HEK293 (cell line): ENCODE measurements at regions not wholly inside any gene's neighbourhood (a gene's known extent, or its start where the extent isn't known, plus 50 kb on each side); places are given as distances from the start of the nearest gene placed in this dataset.

Experiments used
- CTCF ChIA-PET: fragments of 350-600 bp; formaldehyde crosslinking; extraction: SDS; loops from one replicate; lab custom pipeline; 2021; ENCODE audit warnings: antibody characterized with exemption; lab: Yijun Ruan, JAX
- POLR2A ChIA-PET: fragments of 300-600 bp; formaldehyde crosslinking; extraction: SDS; loops from one replicate; lab custom pipeline; 2020; ENCODE audit warnings: antibody characterized with exemption, inconsistent platforms; lab: Yijun Ruan, JAX
- H3K27ac ChIP-seq: fragments of 200-500 bp; sonication (Bioruptor generic); 2 replicates; pipeline ENCODE4 v1.5.1; 2014; ENCODE audit warnings: low read depth, low read length, control low read depth, inconsistent platforms; ENCODE audit errors: extremely low read depth
- H3K36me3 ChIP-seq, 2 experiments: fragments of 200-500 bp in 1 of 2; sonication (Bioruptor generic) in 1 of 2; 1 replicate in 1 of 2; 2 replicates in 1 of 2; pipeline ENCODE4 v1.5.1; 2014 to 2017; ENCODE audit warnings: inconsistent platforms in 2 of 2, low read length in 2 of 2; ENCODE audit not compliant: control insufficient read depth in 2 of 2, insufficient read depth in 1 of 2
- H3K4me1 ChIP-seq: fragments of 200-500 bp; sonication (Bioruptor generic); 2 replicates; pipeline ENCODE4 v1.5.1; 2014; ENCODE audit warnings: mild to moderate bottlenecking, low read length, inconsistent platforms; ENCODE audit not compliant: control insufficient read depth, insufficient read depth
- H3K4me3 ChIP-seq: 2 replicates; pipeline ENCODE4 v1.5.1; 2011; ENCODE audit warnings: low read depth, mild to moderate bottlenecking, control low read depth, low read length, moderate library complexity
- H3K9me3 ChIP-seq: fragments of 200-500 bp; sonication (Bioruptor generic); 2 replicates; pipeline ENCODE4 v1.5.1; 2014; ENCODE audit warnings: low read depth, low read length, inconsistent platforms; ENCODE audit not compliant: control insufficient read depth, insufficient read depth
- AEBP2 ChIP-seq: fragments of 450-650 bp; formaldehyde crosslinking; IDR thresholded peaks from 2 replicates; pipeline ENCODE4 v1.5.1; 2016; ENCODE audit warnings: missing biosample characterization, missing genetic modification characterization, borderline replicate concordance
- BCL11A ChIP-seq: fragments of 450-650 bp; formaldehyde crosslinking; IDR thresholded peaks from 2 replicates; pipeline ENCODE4 v1.5.1; 2016; ENCODE audit warnings: low read depth, missing biosample characterization, missing genetic modification characterization
- GLIS1 ChIP-seq: fragments of 450-650 bp; formaldehyde crosslinking; IDR thresholded peaks from 2 replicates; pipeline ENCODE4 v1.5.1; 2016; ENCODE audit warnings: missing biosample characterization, missing genetic modification characterization
- KLF8 ChIP-seq: fragments of 450-650 bp; formaldehyde crosslinking; IDR thresholded peaks from 2 replicates; pipeline ENCODE4 v1.5.1; 2016; ENCODE audit warnings: missing biosample characterization, missing genetic modification characterization
- REPIN1 ChIP-seq: fragments of 450-650 bp; formaldehyde crosslinking; IDR thresholded peaks from 2 replicates; pipeline ENCODE4 v1.5.1; 2017; ENCODE audit warnings: missing biosample characterization, missing genetic modification characterization, low read depth
- SCRT1 ChIP-seq: fragments of 450-650 bp; formaldehyde crosslinking; IDR thresholded peaks from 2 replicates; pipeline ENCODE4 v1.5.1; 2016; ENCODE audit warnings: missing biosample characterization, missing genetic modification characterization, borderline replicate concordance
- SETDB1 ChIP-seq: IDR thresholded peaks from one replicate; pipeline ENCODE4 v1.6.1; 2017; ENCODE audit warnings: mild to moderate bottlenecking, low read length, moderate library complexity, mixed read lengths; ENCODE audit not compliant: insufficient read length
- ZBTB10 ChIP-seq: fragments of 450-650 bp; formaldehyde crosslinking; IDR thresholded peaks from 2 replicates; pipeline ENCODE4 v1.5.1; 2016; ENCODE audit warnings: missing biosample characterization, missing genetic modification characterization
- ZBTB20 ChIP-seq: fragments of 450-650 bp; formaldehyde crosslinking; IDR thresholded peaks from 2 replicates; pipeline ENCODE4 v1.5.1; 2016; ENCODE audit warnings: missing biosample characterization, missing genetic modification characterization
- ZBTB21 ChIP-seq: fragments of 450-650 bp; formaldehyde crosslinking; IDR thresholded peaks from 2 replicates; pipeline ENCODE4 v1.5.1; 2017; ENCODE audit warnings: missing biosample characterization, missing genetic modification characterization
- ZBTB26 ChIP-seq: fragments of 450-650 bp; formaldehyde crosslinking; optimal IDR thresholded peaks from 2 replicates; pipeline ENCODE3; 2016; ENCODE audit warnings: missing biosample characterization, mild to moderate bottlenecking, missing genetic modification characterization
- ZIC2 ChIP-seq: fragments of 450-650 bp; formaldehyde crosslinking; IDR thresholded peaks from 2 replicates; pipeline ENCODE4 v1.5.1; 2016; ENCODE audit warnings: missing biosample characterization, missing genetic modification characterization
- ZNF121 ChIP-seq: fragments of 450-650 bp; formaldehyde crosslinking; IDR thresholded peaks from 2 replicates; pipeline ENCODE4 v1.5.1; 2016; ENCODE audit warnings: missing biosample characterization, missing genetic modification characterization
- ZNF155 ChIP-seq: fragments of 450-650 bp; formaldehyde crosslinking; IDR thresholded peaks from 2 replicates; pipeline ENCODE4 v1.5.1; 2016; ENCODE audit warnings: missing biosample characterization, missing genetic modification characterization
- ZNF174 ChIP-seq: fragments of 450-650 bp; formaldehyde crosslinking; IDR thresholded peaks from 2 replicates; pipeline ENCODE4 v1.5.0; 2017; ENCODE audit warnings: missing biosample characterization, mild to moderate bottlenecking, missing genetic modification characterization
- ZNF214 ChIP-seq: fragments of 450-650 bp; formaldehyde crosslinking; IDR thresholded peaks from 2 replicates; pipeline ENCODE4 v1.5.1; 2017; ENCODE audit warnings: missing biosample characterization, mild to moderate bottlenecking, missing genetic modification characterization, borderline replicate concordance
- ZNF223 ChIP-seq: fragments of 450-650 bp; formaldehyde crosslinking; IDR thresholded peaks from 2 replicates; pipeline ENCODE4 v1.5.1; 2016; ENCODE audit warnings: missing biosample characterization, missing genetic modification characterization
- ZNF24 ChIP-seq: fragments of 450-650 bp; formaldehyde crosslinking; IDR thresholded peaks from 2 replicates; pipeline ENCODE4 v1.5.1; 2016; ENCODE audit warnings: missing biosample characterization, missing genetic modification characterization
- ZNF391 ChIP-seq: fragments of 450-650 bp; formaldehyde crosslinking; IDR thresholded peaks from 2 replicates; pipeline ENCODE4 v1.5.1; 2016; ENCODE audit warnings: low read depth, missing biosample characterization, missing genetic modification characterization, borderline replicate concordance
- ZNF529 ChIP-seq: fragments of 450-650 bp; formaldehyde crosslinking; IDR thresholded peaks from 2 replicates; pipeline ENCODE4 v1.5.1; 2017; ENCODE audit warnings: missing genetic modification characterization, missing biosample characterization; ENCODE audit not compliant: insufficient replicate concordance
- ZNF544 ChIP-seq: fragments of 450-650 bp; formaldehyde crosslinking; IDR thresholded peaks from 2 replicates; pipeline ENCODE4 v1.5.0; 2017; ENCODE audit warnings: missing biosample characterization, missing genetic modification characterization
- ZNF610 ChIP-seq: fragments of 450-650 bp; formaldehyde crosslinking; IDR thresholded peaks from 2 replicates; pipeline ENCODE4 v1.5.1; 2016; ENCODE audit warnings: missing biosample characterization, missing genetic modification characterization, borderline replicate concordance
- ZNF629 ChIP-seq: fragments of 450-650 bp; formaldehyde crosslinking; IDR thresholded peaks from 2 replicates; pipeline ENCODE4 v1.5.1; 2017; ENCODE audit warnings: missing biosample characterization, missing genetic modification characterization
- ZNF768 ChIP-seq: fragments of 450-650 bp; formaldehyde crosslinking; IDR thresholded peaks from 2 replicates; pipeline ENCODE4 v1.5.1; 2018; ENCODE audit warnings: missing biosample characterization, mild to moderate bottlenecking, missing genetic modification characterization
- ZNF792 ChIP-seq: fragments of 450-650 bp; formaldehyde crosslinking; IDR thresholded peaks from 2 replicates; pipeline ENCODE4 v1.5.1; 2016; ENCODE audit warnings: missing biosample characterization, missing genetic modification characterization
- TF ChIP-seq, protein P1 (sequence below): fragments of 450-650 bp; formaldehyde crosslinking; IDR thresholded peaks from 2 replicates; pipeline ENCODE4 v1.5.1; 2016; ENCODE audit warnings: missing biosample characterization, missing genetic modification characterization
- TF ChIP-seq, protein P2 (sequence below): fragments of 450-650 bp; formaldehyde crosslinking; IDR thresholded peaks from 2 replicates; pipeline ENCODE4 v1.5.1; 2016; ENCODE audit warnings: missing biosample characterization, missing genetic modification characterization
- TF ChIP-seq, protein P3 (sequence below): fragments of 450-650 bp; formaldehyde crosslinking; IDR thresholded peaks from 2 replicates; pipeline ENCODE4 v1.5.1; 2016; ENCODE audit warnings: missing biosample characterization, missing genetic modification characterization

DNA sequence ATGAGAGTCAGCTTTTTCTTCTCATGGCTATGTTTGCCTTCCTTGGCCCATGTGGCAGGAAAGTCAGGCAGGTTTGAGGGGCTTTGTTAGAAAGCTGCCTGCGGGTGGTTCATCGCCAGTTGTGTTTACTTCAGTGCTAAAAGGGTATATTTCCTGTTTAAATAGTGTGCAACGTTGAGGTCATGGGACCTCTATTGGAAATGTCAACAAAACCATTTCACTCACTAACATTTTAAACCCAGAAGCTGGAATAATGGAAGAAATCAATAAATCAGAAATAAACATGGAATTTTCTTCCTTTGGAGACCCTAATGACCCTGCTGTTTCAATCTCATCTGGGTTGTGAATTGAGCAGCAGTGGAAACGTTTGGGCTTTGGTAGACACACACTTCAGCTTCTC is 185.8 kb downstream of the ANKRD50 start:
- TF ChIP-seq AEBP2 (tag by site-specific recombination) (no peak), ZNF792 (tag by site-specific recombination) (no peak), ZIC2 (no peak), ZBTB10 (tag by site-specific recombination) (no peak), ZNF155 (tag by site-specific recombination) (no peak), SCRT1 (tag by site-specific recombination) (no peak), ZNF544 (tag by site-specific recombination) (no peak), ZNF610 (no peak), KLF8 (tag by site-specific recombination) (no peak)
- TF ChIP-seq, protein P1, sequence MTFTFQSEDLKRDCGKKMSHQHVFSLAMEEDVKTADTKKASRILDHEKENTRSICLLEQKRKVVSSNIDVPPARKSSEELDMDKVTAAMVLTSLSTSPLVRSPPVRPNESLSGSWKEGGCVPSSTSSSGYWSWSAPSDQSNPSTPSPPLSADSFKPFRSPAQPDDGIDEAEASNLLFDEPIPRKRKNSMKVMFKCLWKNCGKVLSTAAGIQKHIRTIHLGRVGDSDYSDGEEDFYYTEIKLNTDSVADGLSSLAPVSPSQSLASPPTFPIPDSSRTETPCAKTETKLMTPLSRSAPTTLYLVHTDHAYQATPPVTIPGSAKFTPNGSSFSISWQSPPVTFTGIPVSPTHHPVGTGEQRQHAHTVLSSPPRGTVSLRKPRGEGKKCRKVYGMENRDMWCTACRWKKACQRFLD (tag by site-specific recombination), result no peak
- H3K4me1 ChIP-seq, result no peaks in the 10 kb centered on the region
- no peak overlapping the region for H3K4me3 ChIP-seq
- no peak overlapping the region for H3K27ac ChIP-seq
- ChIA-PET POLR2A (no interaction called here), CTCF (no interaction called here)
- H3K9me3 ChIP-seq, result no peaks in the 10 kb centered on the region
- no peaks in the 10 kb centered on the region for H3K36me3 ChIP-seq

- no peaks in the 10 kb centered on the region for H3K4me1 ChIP-seq
- no peak overlapping the region for H3K27ac ChIP-seq
- CTCF ChIA-PET, result no interaction called here
- H3K9me3 ChIP-seq, result no peaks in the 10 kb centered on the region
- no peak overlapping the region for H3K4me3 ChIP-seq
- POLR2A ChIA-PET, result no interaction called here
- no peaks in the 10 kb centered on the region for H3K36me3 ChIP-seq
- TF ChIP-seq ZNF529 (tag by site-specific recombination) (no peak), SETDB1 (no peak), ZNF629 (no peak), ZNF223 (tag by site-specific recombination) (no peak), ZNF214 (tag by site-specific recombination) (no peak), GLIS1 (tag by site-specific recombination) (no peak), ZNF24 (no peak), ZBTB20 (no peak), ZNF121 (tag by site-specific recombination) (no peak), ZNF391 (tag by site-specific recombination) (no peak), ZBTB21 (tag by site-specific recombination) (no peak), REPIN1 (tag by site-specific recombination) (no peak), ZBTB26 (no peak), BCL11A (tag by site-specific recombination) (no peak), ZNF768 (no peak), ZNF174 (tag by site-specific recombination) (no peak)
- TF ChIP-seq, protein P2, sequence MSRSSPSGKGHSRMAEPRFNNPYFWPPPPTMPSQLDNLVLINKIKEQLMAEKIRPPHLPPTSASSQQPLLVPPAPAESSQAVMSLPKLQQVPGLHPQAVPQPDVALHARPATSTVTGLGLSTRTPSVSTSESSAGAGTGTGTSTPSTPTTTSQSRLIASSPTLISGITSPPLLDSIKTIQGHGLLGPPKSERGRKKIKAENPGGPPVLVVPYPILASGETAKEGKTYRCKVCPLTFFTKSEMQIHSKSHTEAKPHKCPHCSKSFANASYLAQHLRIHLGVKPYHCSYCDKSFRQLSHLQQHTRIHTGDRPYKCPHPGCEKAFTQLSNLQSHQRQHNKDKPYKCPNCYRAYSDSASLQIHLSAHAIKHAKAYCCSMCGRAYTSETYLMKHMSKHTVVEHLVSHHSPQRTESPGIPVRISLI (tag by site-specific recombination), result no peak
- TF ChIP-seq, protein P3, sequence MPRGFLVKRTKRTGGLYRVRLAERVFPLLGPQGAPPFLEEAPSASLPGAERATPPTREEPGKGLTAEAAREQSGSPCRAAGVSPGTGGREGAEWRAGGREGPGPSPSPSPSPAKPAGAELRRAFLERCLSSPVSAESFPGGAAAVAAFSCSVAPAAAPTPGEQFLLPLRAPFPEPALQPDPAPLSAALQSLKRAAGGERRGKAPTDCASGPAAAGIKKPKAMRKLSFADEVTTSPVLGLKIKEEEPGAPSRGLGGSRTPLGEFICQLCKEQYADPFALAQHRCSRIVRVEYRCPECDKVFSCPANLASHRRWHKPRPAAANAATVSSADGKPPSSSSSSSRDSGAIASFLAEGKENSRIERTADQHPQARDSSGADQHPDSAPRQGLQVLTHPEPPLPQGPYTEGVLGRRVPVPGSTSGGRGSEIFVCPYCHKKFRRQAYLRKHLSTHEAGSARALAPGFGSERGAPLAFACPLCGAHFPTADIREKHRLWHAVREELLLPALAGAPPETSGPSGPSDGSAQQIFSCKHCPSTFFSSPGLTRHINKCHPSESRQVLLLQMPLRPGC (tag by site-specific recombination), result no peak
Measured at GRCh38 chr4:124527364-124527763, 185.2 kb downstream of the ANKRD50 start.
